HFF-Myc (cell line): ENCODE measurements at regions not wholly inside any gene's neighbourhood (a gene's known extent, or its start where the extent isn't known, plus 50 kb on each side); places are given as distances from the start of the nearest gene placed in this dataset.
"Not testable (repeated sequence)": the region's sequence is repeated elsewhere in the genome, so short reads cannot be mapped to it uniquely, and the experiment has no call there.

ENCODE experiments used
- DNase-seq: peaks from one replicate; pipeline ENCODE4 v3.0.0-alpha.2; 2011; ENCODE audit warnings: low read depth; ENCODE audit errors: extremely low read depth
- H3K4me3 ChIP-seq: replicated peaks from 2 replicates; pipeline ENCODE4 v1.5.1; 2011; ENCODE audit warnings: low read depth, mild to moderate bottlenecking, control low read depth, low read length
- TF ChIP-seq, protein P1 (sequence below): IDR thresholded peaks from 2 replicates; pipeline ENCODE4 v1.5.1; 2012; ENCODE audit warnings: mild to moderate bottlenecking, low read depth, low read length, control low read depth; ENCODE audit errors: missing control alignments

DNA sequence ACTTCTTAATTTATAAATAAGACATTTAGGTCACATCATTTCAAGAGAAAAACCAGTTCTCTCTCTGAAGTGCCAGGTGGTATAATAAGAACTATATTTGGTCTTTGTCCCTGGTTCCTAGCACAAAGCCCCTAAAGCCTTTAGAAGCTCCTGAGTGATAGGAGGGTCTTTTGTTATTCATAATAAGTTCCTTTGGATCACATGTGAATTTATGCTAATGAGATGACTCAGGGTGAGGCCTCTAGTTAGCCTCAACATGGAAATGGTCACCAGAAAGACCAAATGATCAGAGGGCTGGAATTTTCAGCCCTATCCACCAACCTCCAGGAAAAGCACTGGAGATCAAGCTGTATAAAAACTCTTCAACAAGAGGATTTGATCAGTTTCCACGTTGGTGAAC is 68.1 kb upstream of the BLTP1 start:
- TF ChIP-seq, protein P1, sequence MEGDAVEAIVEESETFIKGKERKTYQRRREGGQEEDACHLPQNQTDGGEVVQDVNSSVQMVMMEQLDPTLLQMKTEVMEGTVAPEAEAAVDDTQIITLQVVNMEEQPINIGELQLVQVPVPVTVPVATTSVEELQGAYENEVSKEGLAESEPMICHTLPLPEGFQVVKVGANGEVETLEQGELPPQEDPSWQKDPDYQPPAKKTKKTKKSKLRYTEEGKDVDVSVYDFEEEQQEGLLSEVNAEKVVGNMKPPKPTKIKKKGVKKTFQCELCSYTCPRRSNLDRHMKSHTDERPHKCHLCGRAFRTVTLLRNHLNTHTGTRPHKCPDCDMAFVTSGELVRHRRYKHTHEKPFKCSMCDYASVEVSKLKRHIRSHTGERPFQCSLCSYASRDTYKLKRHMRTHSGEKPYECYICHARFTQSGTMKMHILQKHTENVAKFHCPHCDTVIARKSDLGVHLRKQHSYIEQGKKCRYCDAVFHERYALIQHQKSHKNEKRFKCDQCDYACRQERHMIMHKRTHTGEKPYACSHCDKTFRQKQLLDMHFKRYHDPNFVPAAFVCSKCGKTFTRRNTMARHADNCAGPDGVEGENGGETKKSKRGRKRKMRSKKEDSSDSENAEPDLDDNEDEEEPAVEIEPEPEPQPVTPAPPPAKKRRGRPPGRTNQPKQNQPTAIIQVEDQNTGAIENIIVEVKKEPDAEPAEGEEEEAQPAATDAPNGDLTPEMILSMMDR, result no peak

DNA sequence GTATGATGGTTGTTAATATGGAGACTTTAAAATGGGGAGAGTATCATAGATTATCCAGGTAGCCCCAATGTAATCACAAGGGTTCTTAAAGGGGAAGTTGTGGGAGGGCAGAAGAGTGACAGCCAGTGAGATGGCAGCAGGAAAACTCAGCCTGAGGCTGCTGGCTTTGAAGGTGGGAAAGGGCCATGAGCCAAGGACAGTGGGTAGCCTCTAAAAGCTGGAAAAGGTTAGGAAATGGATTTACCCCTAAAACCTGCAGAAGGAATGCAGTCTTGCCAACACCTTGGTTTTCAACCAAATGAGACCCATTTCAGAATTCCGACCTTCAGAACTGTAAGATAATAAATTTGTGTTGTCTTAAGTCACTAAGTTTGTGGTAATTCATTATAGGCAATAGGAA is 68.8 kb upstream of the BLTP1 start:
- no peak overlapping the region for H3K4me3 ChIP-seq
- no peak for DNase-seq
- TF ChIP-seq, protein P1, result no peak

More for the DNA sequence above, 68.1 kb upstream of the BLTP1 start:
- H3K4me3 ChIP-seq, result no peak overlapping the region
- no peak for DNase-seq

- H3K4me3 ChIP-seq, result no peak overlapping the region
- DNase-seq, result no peak
- TF ChIP-seq, protein P1, result no peak
Observed at GRCh38 chr4:122082661-122083060, 69.5 kb upstream of the BLTP1 start.

GRCh38 chr4:122077653-122078052 is 74.5 kb upstream of the BLTP1 start:
- H3K4me3 ChIP-seq, DNase-seq: not testable (repeated sequence)

- not testable (repeated sequence) for H3K4me3 ChIP-seq, DNase-seq
Observed at GRCh38 chr4:122076835-122077234, 75.3 kb upstream of the BLTP1 start.

DNA sequence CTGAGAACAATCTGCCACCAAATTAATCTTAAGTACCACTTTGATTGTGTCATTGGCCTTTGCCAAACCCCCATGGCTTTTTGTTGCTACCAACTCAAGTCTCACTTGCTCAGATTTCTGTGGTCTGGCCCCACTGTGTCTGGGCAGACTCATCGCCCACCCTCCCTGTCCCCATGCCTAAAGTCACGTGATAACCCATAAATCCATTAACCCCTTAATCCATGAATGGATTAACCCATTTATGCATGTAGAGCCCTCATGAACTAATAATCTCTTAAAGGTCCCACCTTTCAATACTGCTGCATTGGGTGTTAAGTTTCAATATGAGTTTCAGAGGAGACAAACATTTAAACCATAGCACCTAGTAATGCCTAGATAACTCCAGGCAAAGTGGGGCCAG is 78.5 kb upstream of the BLTP1 start:
- TF ChIP-seq, protein P1, result no peak
- H3K4me3 ChIP-seq, result no peak overlapping the region

DNA sequence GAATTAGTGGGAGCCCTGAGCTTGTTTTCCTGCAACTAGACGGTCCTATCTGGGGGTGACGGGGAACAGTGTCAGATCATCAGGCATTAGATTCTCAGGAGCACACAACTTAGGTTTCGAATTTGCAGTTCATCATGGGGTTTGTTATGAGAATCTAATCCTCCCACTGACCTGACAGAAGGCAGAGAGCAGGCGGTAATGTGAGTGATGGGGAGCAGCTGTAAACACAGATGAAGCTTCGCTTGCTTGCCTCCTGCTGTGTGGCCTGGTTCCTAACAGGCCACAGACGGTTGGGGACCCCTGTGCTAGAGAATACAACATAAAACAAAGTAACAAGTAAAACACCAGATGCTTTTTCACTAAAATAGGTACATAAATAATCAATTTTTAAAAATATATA is 86.2 kb upstream of the BLTP1 start:
- H3K4me3 ChIP-seq, result no peak overlapping the region
- DNase-seq, result no peak
- TF ChIP-seq, protein P1, result no peak

More for the DNA sequence above, 78.5 kb upstream of the BLTP1 start:
- no peak for DNase-seq

DNA sequence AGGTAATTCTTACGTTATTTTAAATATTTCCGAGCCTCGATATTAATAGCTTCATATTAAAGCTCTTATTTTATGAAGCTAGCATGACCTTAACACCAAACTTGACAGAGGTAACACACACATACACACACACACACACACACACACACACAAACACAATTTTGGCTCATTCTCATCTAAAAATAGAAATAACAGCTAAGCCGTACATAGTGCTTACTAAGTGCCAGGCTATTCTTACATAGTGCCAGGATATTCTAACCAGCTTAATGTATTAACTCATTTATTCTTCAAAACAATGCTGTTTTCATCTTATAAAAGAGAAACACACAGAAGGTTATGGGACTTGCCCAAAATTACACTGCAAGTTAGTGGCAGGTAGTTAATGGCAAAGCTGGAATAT is 87.0 kb upstream of the BLTP1 start:
- TF ChIP-seq, protein P1, result no peak
- no peak overlapping the region for H3K4me3 ChIP-seq
- DNase-seq, result no peak
